ENCODE measurements at regions not wholly inside any gene's neighbourhood (a gene's known extent, or its start where the extent isn't known, plus 50 kb on each side); places are given as distances from the start of the nearest gene placed in this dataset.

- Mint-ChIP-seq H3K4me3 (no peak overlapping the region), H3K27me3 (ENCODE audit: low read depth) (no peaks in the 10 kb centered on the region), H3K4me1 (0 out of 4 replicates have a peak, but pooled peaks cover 0 to 5% of the 10 kb centered on the region in 2 experiments), H3K36me3 (ENCODE audit: insufficient read depth in 1 of 3, low read depth in 3 of 3) (no peaks in the 10 kb centered on the region; a peak in 1 of 7 replicates), H3K9me3 (peaks cover 6 to 7% of the 10 kb centered on the region in 2 experiments; a peak in 4 of 5 replicates), H3K27ac (no peak overlapping the region)
- no peak for DNase-seq
- Histone ChIP-seq H3K56ac (ENCODE audit: insufficient read length, low read depth, low read length) (no peak overlapping the region), H2BK12ac (ENCODE audit: insufficient read length, low read depth, low read length) (no peak overlapping the region), H2BK20ac (ENCODE audit: low read depth, low read length, poor library complexity, severe bottlenecking) (no peak overlapping the region), H3K9ac (ENCODE audit: extremely low read depth, insufficient read length, low read length) (no peak overlapping the region), H4K20me1 (ENCODE audit: control insufficient read depth, insufficient read depth, insufficient read length) (no peaks in the 10 kb centered on the region), H3K4me2 (ENCODE audit: insufficient read depth, insufficient read length, low read length) (no peak overlapping the region), H3K9me3 (ENCODE audit: control insufficient read depth, low read depth, low read length) (no peaks in the 10 kb centered on the region), H2BK5ac (ENCODE audit: insufficient read length, low read length) (no peak overlapping the region), H4K91ac (ENCODE audit: insufficient read length, low read depth, low read length) (no peak overlapping the region), H2BK15ac (ENCODE audit: low read depth, low read length) (no peak overlapping the region), H3K23ac (ENCODE audit: insufficient read length, low read depth, low read length) (no peak overlapping the region), H2AFZ (ENCODE audit: low read length) (no peak overlapping the region), H3K4ac (ENCODE audit: low read depth, low read length) (no peak overlapping the region), H2AK5ac (ENCODE audit: insufficient read length, low read length) (no peak overlapping the region), H3T11ph (ENCODE audit: low read length) (no peak overlapping the region), H3K27ac (ENCODE audit: insufficient read length, low read depth, low read length) (no peak overlapping the region), H3K79me1 (ENCODE audit: insufficient read depth, low read depth, low read length, poor library complexity, severe bottlenecking) (no peaks in the 10 kb centered on the region), H4K5ac (ENCODE audit: insufficient read length, low read depth, low read length) (no peak overlapping the region), H3K79me2 (ENCODE audit: insufficient read depth, low read length) (no peaks in the 10 kb centered on the region), H3K18ac (ENCODE audit: insufficient read length, low read depth, low read length) (no peak overlapping the region), H3K14ac (ENCODE audit: insufficient read depth, low read length) (no peak overlapping the region), H3K4me1 (ENCODE audit: insufficient read depth, low read length) (no peaks in the 10 kb centered on the region), H4K8ac (replicated peaks; ENCODE audit: insufficient read length, low read depth, low read length) (no peak overlapping the region), H2BK120ac (ENCODE audit: low read depth, low read length, poor library complexity, severe bottlenecking) (no peak overlapping the region), H3K27me3 (ENCODE audit: insufficient read depth, low read length) (no peaks in the 10 kb centered on the region), H3K23me2 (ENCODE audit: insufficient read length, low read depth, low read length, poor library complexity, severe bottlenecking) (no peaks in the 10 kb centered on the region)
- WGBS (ENCODE audit: extremely low coverage, insufficient read length, low lambda C conversion rate): no CpG with 5 or more reads among the region's 1 CpG
- TF ChIP-seq CTCF (conservative IDR thresholded peaks at IDR 0.05): no peak
Measured at GRCh38 chr6:88459643-88460042, 293.5 kb upstream of the CNR1 start.

All from H9 (cell line).